AG08395 (cell line): ENCODE measurements at regions not wholly inside any gene's neighbourhood (a gene's known extent, or its start where the extent isn't known, plus 50 kb on each side); places are given as distances from the start of the nearest gene placed in this dataset.

ENCODE experiments used
- DNase-seq: peaks from one replicate; pipeline ENCODE4 v3.0.0; 2012; ENCODE audit warnings: mixed read lengths, low spot score

DNA sequence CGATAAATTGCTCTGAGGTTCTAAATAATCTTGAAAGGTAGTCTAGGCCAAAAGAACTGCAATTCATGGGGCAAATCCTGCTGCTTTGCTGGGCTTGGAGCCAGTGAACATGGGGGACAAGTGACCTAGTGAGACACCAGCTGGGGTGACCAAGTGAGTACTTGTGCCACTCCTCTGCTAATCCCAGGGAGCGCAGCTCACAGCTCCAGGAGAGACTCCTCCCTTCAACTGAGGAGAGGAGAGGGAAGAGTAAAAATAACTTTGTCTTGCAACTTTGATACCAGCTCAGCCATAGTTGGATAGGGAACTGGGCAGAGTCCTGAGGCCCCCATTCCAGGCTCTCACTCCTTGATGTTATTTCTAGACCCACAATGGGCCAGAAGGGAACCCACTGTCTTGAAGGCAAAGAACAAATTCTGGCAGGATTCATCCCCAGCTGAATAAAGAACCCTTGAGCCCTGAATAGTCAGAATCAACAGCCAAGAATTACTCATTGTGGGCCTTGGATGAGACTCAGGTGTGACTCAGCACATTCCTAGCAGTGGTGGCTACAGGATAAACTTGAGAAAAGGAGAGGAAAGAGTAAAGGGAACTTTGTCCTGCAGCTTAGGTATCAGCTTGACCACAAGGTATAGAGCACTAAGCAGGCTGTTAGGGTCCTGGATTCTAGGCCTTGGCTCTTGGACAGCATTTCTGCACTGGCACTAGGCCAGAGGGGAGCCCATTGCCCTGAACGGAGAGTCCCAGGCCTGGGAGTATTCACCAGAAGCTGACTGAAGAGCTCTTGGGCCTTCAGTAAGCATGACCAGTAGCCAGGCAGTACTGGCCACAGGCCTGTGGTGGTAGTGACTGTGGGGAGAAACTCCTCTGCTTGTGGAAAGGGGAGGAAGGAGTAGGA is 288.3 kb upstream of the CDH18 start:
- peak; percentile 2 for DNase-seq

- DNase-seq = no peak
Observed at GRCh38 chr5:20266066-20266465, 278.1 kb upstream of the CDH18 start.

- DNase-seq = no peak
Observed at GRCh38 chr5:20262896-20263295, 274.9 kb upstream of the CDH18 start.

DNA sequence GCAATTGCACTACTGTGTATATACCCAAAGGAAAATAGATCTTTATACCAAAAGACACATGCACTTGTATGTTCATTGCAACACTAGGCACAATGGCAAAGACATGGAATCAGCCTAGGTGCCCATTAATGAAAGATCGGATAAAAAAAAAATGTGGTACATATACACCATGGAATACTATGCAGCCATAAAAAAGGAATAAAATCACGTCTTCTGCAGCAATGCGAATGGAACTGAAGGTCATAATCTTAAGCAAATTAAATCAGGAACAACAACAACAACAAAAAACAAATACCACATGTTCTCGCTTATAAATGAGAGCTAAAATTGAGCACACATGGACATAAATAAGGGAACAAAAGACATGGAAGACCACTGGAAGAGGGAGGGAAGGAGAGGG is 266.7 kb upstream of the CDH18 start:
- no peak for DNase-seq

- DNase-seq = no peak
Observed at GRCh38 chr5:20248118-20248517, 260.1 kb upstream of the CDH18 start.

- DNase-seq = no peak
Observed at GRCh38 chr5:20245432-20245974, 257.5 kb upstream of the CDH18 start.

DNA sequence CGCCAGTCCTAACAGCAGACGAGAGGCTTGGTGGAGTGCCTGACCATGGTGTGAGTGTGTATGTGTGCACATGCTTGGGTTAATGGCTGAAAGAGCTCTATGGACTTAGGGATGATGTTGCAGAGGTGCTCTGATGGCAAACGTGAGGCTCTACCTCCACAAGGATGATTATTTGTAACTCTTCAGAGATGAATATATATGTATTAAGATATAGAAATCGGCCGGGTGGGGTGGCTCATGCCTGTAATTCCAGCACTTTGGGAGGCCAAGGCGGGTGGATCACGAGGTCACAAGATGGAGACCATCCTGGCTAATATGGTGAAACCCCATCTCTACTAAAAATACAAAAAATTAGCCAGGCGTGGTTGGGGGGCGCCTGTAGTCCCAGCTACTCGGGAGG is 253.4 kb upstream of the CDH18 start:
- DNase-seq = no peak

DNA sequence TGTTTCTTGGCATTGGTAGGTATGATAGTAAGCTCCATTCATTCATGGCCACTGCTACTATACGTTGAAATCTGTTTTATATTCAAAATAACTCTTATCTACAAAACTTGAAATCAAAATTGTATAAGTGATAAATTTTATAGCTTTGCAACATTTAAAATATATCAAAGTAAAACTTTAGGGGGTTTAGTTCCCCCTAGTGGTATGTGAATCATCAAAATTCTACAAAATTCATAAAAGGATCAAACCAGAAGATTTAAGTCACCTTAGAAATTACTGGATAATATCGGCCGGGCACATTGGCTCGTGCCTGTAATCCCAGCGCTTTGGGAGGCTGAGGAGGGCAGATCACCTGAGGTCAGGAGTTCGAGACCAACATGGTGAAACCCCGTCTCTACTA is 243.0 kb upstream of the CDH18 start:
- DNase-seq = no peak

DNA sequence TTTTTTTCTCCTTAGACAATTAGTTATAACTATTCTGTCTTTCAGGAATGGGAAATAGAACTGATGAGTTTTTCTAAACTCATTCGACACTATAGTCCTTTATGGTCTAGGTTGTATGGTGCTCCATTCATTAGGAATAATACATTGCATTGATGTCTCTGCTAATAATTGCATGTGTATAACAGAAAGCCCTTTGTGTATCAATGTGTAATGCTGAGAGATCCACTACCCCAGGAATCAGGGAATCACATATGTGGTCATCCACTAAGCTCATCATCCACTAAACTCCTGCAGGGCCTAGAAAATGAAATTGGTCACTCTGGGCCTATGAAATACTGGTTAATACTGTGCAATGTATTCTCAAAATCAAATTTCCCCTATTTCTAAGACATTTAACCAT is 242.0 kb upstream of the CDH18 start:
- no peak for DNase-seq

DNA sequence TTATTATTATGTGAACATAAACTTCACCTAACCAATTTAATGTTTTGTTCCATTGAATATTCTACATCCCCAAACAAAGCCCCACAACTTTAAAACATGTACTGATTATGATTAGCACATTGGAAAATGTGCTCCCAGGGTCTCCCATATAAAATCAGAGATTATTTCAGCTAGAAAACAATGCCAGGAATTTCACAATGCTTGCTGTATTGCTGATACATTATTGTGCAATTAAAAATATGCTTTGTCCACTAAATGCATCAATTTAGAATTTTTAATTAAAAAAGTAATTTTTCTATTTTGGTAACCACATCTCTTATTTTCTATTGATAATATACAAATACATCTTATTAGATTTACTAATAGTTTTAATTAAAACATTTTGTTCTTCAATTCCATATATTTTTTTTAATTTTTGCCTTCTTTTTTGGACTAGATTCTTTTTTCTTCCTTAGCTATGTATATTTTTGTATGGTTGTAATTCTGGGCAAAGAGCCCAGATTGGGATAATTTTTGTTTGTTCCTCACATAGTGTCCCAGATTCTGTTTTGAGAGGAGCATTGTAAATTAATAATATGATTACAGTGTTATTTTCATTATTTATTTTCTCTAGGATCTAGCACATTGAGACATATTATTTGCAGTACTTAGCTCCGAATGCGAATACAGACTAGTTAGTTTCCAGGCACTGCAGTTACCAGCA is 241.5 kb upstream of the CDH18 start:
- DNase-seq = no peak

DNA sequence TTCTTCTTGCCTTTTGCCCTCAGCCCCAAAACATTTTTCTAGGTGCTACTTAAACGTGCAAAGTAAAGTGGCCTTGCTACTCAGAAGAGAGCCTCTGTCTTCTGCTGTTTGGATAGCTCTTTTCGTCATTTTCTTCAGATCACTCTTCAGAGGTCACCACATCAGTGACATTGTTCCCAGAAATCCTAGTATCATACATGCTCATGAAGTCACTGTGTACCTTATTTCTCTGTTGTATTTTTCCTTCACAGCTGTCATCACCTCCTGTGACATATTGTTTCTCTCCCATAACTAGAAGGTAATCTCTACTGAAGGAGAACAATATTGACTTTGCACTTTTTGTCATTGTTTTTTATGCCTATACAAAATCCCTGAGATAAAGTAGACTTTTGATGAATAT is 237.0 kb upstream of the CDH18 start:
- DNase-seq = no peak

- no peak for DNase-seq
Observed at GRCh38 chr5:20224046-20224445, 236.0 kb upstream of the CDH18 start.

GRCh38 chr5:20223451-20223850 is 235.5 kb upstream of the CDH18 start:
- no peak for DNase-seq

DNA sequence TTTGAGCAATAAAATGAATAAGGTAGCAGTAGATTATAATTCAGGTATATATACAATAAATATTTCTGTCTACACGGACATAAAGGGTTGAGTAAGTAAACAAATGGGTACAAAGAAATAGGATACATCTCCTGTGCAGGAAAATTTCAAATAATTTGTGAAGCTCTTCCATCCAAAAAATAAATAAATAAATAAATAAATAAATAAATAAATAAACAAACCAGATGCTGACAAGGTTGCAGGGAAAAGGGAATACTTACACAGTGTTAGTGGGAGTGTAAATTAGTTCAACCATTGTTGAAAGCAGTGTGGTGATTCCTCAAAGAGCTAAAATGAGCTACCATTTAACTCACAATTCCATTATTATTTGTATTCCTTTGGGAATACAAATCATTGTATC is 227.3 kb upstream of the CDH18 start:
- no peak for DNase-seq

- no peak for DNase-seq
Observed at GRCh38 chr5:20213803-20214202, 225.8 kb upstream of the CDH18 start.

- DNase-seq = no peak
Observed at GRCh38 chr5:20212701-20213100, 224.7 kb upstream of the CDH18 start.

GRCh38 chr5:20166456-20166855 is 178.5 kb upstream of the CDH18 start:
- no peak for DNase-seq

DNA sequence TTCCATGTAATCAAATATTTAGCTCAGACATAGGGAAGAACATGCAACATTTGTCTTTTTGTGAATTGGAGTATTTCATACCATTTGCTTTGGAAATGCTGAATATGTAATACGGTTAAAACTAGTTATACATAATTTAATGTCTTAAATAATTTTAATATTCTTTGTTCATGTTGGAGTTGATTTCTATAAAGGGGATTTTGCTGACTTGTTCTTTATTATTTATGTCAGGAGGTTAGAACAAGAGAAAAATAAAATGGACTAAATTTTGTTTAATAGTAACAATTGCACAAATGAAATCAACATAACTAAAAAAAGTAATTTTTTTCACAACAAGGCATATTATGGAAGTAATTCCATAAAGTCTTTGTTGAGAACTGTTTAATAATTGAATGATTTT is 170.0 kb upstream of the CDH18 start:
- DNase-seq = no peak

DNA sequence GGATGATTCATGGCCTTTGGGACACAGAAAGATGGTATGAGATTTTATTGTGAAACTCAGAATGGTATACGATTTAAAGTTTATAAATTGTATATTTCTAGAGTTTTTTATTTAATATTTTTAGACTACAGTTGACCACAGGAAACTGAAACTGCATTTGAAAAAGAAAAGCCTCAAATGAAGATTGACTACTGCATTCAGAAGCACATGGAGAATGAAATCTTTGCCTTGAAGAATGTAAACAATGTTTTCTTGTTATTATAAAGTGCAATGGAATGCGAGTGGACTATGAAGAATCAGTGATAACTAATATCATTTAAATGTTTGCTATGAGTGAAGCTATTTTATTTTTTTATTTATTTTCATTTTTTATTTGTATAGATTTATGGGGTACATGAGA is 169.1 kb upstream of the CDH18 start:
- DNase-seq = no peak

- DNase-seq = no peak
Observed at GRCh38 chr5:20145240-20145639, 157.2 kb upstream of the CDH18 start.

- no peak for DNase-seq
Observed at GRCh38 chr5:20129501-20129900, 141.5 kb upstream of the CDH18 start.

DNA sequence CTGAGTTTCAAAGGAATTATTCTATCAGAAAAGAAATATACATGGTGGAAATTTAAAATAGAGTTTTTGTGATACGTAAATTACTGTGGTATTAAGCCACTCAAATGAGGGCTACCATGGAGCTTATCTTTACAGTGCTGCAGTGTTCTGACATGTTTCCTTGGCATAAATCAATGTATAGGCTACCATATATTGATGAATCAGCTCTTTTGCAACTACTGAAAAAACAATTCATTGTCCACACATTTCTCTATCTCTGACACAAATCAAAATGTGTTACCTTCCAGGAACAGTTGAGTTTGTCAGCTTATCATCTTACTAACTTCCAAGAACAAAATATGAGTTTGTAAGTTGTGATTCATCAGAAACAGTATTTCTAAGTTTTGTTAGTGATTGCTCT is 140.3 kb upstream of the CDH18 start:
- DNase-seq = no peak

DNA sequence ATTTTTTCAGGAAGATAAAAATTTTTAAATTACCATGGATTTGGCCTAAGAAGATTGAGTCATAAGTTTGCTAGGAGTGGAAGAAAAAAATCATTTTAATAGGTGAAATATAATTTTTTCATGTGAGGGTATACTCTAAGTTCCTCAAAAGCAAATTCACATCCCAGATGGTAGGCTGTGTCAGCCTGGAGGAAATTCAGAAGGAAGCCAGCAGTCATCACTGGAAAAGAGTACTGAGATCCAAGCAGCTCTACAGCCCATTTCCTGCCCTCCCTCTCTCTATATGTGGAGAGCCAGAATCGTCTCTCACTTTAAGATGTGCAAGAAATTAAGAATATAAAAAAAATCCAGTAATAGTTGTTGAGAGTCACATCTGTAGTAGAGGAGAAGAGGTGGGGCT is 126.5 kb upstream of the CDH18 start:
- DNase-seq = no peak
